GM21515 (cell line): ENCODE measurements at regions not wholly inside any gene's neighbourhood (a gene's known extent, or its start where the extent isn't known, plus 50 kb on each side); places are given as distances from the start of the nearest gene placed in this dataset.
"Not testable (repeated sequence)": the region's sequence is repeated elsewhere in the genome, so short reads cannot be mapped to it uniquely, and the experiment has no call there.

Experiments
- ATAC-seq: cut with Tn5 transposase; IDR thresholded peaks from one replicate; pipeline ENCODE4 v1.9.1; 2021; ENCODE audit not compliant: unreplicated experiment

DNA sequence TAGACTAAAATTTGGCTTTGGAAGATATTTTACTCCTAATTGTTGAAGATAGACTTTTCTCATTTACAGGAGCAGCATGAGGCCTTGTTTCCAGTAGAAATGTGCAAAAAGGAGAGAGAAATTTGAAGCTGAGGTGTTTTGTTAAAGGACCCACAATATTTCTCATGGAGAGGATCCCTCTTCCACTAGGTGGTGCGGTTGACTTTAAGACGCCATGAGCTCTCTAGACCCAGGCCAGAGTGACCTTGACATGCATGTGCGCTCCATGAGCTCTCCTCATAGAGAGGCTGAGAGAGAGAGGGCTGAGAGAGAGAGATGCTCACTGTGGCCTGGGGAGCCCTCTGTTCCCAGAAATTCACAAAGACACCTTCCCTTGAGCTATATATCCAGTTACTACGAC, 861.2 kb upstream of the EYS start:
- no peak for ATAC-seq

DNA sequence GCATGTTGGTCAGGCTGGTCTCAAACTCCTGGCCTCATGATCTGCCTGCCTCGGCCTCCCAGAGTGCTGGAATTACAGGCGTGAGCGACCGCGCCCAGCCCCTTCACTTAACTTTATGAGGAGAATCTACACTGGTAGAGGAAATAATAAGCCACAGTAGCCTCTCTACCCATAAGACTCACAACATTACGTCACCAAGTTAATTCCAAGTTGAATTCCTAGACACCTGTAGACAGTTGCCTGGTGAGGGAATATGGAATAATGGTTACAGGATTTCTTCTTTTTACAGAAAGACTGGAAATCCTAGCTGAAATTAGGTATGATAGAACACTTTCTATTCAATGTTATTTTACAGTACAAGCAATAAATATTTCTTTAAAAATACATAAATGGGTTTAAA, 854.5 kb upstream of the EYS start:
- ATAC-seq, result no peak

DNA sequence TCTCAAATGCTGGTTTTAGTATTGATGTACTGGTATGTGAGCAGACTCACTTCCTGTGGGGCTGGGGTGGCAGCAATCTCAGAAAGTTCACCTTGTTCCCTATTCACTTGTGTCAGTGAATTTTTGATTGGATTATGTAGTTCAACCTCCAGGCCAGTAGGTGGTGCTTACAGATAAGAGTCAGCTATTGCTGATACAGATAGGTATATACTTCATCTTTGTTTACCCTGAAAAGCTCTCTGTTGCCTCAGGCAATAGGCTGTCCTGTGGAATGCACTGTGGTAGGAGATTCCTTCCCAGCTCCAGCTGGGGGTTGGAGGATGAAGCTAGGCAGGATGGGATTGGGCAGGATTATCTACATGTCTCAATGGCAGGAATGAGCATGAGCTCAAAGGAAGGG, 851.2 kb upstream of the EYS start:
- ATAC-seq, result no peak

DNA sequence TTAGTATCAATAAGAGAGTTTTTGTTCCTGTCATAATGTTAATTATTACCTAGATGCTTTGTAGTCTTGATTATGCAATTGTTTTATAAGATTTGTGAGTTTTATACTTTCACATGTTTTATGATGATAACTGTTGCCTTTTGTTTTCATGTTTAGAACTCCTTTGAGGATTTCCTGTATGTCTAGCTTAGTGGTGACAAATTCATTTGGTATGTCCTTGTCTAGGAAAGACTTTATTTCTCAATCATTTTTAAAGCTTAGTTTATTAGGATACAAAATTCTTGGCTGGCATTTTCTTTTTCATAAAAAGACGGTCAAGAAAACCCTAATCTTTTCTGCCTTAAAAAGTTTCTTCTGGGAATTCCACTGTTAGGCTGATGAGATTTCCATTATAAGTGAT, 849.9 kb upstream of the EYS start:
- ATAC-seq, result no peak

DNA sequence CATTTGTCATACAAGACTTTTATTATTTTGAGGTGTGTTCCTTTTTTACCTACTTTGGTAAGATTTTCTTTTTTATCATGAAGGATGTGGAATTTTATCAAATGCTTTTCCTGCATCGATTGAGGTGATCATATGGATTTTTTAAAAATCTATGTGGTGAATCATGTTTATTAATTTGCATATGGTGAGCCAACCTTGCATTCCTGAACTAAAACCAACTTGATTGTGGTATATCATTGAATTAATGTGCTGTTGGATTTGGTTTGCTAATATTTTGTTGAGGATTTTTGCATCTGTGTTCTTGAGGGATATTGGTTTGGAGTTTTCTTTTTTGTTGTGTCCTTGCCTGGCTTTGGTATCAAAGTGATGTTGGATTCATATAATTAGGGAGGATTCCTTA, 848.1 kb upstream of the EYS start:
- ATAC-seq, result no peak

DNA sequence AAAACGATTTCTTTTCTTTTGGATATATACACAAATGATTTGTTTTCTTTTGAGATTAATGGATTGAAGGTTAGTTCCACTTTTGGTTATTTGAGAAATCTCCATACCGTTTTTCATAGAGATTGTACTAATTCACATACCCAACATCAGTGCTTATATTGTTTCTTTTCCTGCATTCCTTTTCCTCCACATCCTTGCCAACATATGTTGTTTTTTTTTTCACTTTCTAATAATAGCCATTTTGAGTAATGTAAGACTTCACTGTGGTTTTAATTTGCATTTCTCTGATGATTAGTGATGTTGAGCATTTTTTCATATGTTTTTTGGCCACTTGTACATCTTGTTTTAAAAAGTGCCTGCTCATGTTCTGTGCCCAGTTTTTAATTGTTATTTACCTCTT, 846.4 kb upstream of the EYS start:
- ATAC-seq, result no peak

DNA sequence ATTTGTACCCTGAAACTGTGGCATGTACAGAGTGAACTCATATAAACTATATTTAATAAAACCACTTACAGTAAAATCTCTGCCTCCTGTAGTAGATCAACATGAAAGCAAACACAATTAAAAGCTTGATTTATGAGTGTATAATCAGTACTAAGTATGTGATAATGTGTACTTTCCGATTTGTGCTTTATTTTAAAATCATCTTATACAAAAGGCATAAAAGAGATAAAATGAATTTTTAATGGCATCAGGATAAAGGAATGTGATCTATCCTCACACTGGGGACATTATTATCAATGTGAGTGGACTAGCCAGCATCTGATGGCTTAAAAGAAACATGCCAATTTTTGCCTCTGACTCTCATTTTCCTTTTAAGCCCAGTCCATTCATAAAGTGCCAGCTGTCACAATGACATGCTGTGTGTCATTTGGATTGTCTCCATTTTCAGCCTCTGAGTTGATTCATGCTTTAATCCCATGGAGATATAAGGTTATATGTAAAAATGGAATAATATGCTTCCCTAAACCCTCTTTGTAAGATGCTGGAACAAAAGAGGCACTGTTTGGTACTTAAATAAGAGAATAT, 831.6 kb upstream of the EYS start:
- ATAC-seq, result no peak

DNA sequence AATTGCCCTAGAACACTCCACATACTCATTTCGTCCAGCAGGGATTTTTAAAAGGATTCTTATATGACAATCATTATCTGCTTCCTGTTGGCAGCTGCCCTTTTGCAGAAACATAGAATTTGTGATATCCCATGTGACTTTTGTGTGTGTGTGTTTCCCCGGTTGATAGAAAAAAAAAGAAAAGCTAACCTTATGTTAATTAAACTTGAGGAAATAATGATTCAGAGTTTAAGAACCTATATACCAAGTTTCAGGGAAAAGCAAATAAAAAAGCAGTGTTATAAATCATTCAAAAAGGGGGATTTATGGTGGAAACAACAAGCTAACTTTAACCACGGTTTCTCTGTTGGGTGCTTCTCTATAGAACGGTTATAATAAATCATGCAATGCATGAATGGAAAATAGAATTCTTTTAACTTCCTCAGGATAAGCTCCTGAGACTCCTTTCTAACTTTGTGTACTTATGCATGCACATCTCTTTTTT, 826.9 kb upstream of the EYS start:
- ATAC-seq, result no peak

GRCh38 chr6:66526061-66526460, 819.0 kb upstream of the EYS start:
- no peak for ATAC-seq

- no peak for ATAC-seq
Measured at GRCh38 chr6:66522864-66523263, 815.8 kb upstream of the EYS start.

- ATAC-seq, result no peak
Measured at GRCh38 chr6:66516377-66516776, 809.4 kb upstream of the EYS start.

DNA sequence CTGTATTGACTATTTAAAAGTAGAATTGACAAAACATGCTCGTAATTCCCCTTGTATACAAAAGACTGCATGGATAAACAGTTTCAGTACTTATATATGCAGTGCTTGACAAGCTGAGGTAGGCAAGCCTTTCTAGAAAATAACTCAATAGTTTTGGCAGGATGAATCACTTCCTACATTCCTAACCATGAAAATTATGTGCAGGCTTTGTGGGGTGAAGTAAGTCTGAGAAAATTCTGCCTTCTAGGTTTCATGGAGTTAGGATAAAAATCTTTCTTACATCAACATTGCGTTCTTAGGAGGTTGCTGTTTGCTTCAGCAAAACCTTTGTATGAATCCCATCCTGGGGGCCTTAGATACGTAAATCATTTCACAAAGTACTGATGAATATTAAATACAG, 801.4 kb upstream of the EYS start:
- ATAC-seq, result no peak

DNA sequence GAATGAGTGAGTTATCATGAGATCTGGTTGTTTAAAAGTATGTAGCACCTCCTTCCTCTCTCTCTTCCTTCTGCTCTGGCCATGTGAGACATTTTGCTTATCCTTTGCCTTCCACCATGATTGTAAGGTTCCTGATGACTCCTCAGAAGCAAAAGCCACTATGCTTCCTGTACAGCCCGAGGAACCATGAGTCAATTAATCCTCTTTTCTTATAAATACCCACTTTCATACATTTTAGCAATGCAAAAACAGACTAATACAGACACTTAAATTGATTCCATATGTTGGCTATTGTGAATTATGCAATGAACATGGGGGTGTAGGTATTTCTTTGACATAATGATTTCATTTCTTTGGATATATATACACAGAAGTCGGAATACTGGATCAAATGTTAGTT, 792.8 kb upstream of the EYS start:
- ATAC-seq, result no peak

DNA sequence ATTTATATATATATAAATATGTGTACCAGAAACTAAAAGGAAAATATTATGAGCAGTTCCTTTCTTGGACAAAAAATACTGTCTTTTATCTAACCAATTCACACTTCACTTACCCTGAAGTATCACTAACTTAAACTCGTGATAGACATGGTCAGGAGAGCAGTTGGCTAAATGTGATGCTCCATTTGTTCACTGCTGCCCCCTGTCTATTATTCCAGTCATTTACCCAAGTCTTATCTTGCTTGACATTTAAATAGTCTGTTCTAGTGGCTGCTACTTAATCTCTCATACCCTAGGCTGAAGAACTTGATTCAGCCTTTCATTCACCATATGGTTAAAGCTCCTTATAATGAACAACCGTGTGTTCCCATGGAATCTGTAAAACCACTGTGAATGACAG, 789.6 kb upstream of the EYS start:
- ATAC-seq, result no peak

DNA sequence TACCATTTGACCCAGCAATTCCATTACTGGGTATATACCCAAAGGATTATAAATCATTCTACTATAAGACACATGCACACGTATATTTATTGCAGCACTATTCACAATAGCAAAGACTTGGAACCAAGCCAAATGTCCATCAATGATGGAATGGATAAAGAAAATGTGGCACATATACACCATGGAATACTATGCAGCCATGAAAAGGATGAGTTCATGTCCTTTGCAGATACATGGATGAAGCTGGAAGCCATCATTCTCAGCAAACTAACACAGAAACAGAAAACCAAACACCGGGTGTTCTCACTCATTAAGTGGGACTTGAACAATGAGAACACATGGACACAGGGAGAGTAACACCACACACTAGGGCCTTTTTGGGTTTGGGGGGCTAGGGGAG, 787.6 kb upstream of the EYS start:
- ATAC-seq, result not testable (repeated sequence)

- ATAC-seq, result no peak
Measured at GRCh38 chr6:66489269-66489987, 782.4 kb upstream of the EYS start.

DNA sequence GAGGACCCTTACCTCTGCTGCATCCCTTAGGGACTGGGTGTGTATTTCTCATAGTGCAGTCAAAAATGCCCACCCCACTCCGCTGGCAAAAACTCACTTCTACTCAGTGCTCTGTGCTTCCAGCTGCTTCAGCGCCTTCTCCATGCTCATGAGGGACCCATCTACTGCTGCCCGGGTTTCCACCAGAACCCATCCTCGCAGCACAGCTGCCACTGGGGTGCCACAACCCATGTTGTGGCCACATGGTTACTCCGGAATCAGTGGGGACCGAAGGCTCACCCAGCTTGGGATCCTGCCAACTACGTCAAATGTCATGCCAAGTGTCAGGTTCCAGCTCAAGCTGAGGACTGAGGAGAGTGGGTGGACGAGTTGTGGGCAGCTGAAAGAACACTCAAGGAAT, 774.2 kb upstream of the EYS start:
- no peak for ATAC-seq

GRCh38 chr6:66478705-66479104, 771.7 kb upstream of the EYS start:
- ATAC-seq, result no peak

DNA sequence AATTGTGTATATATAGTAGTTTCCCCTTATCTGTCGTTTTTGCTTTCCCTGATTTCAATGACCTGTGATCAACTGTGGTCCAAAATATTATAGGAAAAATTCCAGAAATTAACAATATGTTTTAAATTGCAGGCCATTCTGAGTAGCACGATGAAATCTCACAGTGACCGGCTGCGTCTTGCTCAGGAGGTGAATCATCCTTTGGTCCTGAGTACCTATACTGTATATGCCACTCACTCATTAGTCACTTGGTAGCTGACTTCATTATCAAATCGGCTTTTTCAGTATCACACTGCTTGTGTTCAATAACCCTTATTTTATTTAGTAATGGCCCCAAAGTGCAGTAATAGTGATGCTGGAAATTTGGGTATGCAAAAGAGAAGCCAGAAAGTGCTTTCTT, 728.3 kb upstream of the EYS start:
- no peak for ATAC-seq

DNA sequence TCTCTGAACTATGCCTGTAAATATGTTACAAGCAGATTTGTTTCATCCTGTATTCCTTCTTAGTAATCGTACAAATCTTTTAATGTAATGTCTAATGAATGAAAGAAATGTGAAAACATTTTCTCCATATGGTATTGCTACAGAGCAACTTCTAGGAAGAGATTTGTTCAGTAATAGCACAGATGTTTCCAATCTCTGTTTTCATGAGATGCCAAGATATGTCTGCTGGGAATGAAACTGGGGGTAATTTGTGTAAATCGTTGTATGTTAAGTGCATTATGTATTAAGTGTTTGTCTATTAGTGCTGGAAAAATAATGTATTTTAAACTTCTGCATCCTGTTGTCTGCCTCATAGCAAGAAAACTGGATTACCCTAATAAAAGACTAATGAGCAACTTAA, 722.2 kb upstream of the EYS start:
- no peak for ATAC-seq

GRCh38 chr6:66423047-66423446, 716.0 kb upstream of the EYS start:
- ATAC-seq, result no peak

GRCh38 chr6:66421570-66421969, 714.5 kb upstream of the EYS start:
- ATAC-seq, result no peak

- no peak for ATAC-seq
Measured at GRCh38 chr6:66418906-66419305, 711.9 kb upstream of the EYS start.
